Osteocyte (in vitro differentiated cells): ENCODE measurements at regions not wholly inside any gene's neighbourhood (a gene's known extent, or its start where the extent isn't known, plus 50 kb on each side); places are given as distances from the start of the nearest gene placed in this dataset.

Source experiments
- DNase-seq: peaks from one replicate; pipeline ENCODE4 v3.0.0; 2021; ENCODE audit warnings: mixed read lengths; ENCODE audit not compliant: unreplicated experiment; ENCODE audit errors: extremely low spot score
- H3K27ac Mint-ChIP-seq: one replicate; pipeline ENCODE4 v1.8.0; 2021; ENCODE audit warnings: mild to moderate bottlenecking, mixed read lengths; ENCODE audit not compliant: unreplicated experiment
- H3K27me3 Mint-ChIP-seq: one replicate; pipeline ENCODE4 v1.8.0; 2021; ENCODE audit warnings: mixed read lengths; ENCODE audit not compliant: unreplicated experiment
- H3K36me3 Mint-ChIP-seq: one replicate; pipeline ENCODE4 v1.8.0; 2021; ENCODE audit warnings: mixed read lengths; ENCODE audit not compliant: unreplicated experiment
- H3K4me1 Mint-ChIP-seq: one replicate; pipeline ENCODE4 v1.8.0; 2021; ENCODE audit warnings: mixed read lengths; ENCODE audit not compliant: unreplicated experiment
- H3K4me3 Mint-ChIP-seq: one replicate; pipeline ENCODE4 v1.8.0; 2021; ENCODE audit warnings: mild to moderate bottlenecking, moderate library complexity, mixed read lengths; ENCODE audit not compliant: unreplicated experiment
- H3K9me3 Mint-ChIP-seq: one replicate; pipeline ENCODE4 v1.8.0; 2021; ENCODE audit warnings: mixed read lengths; ENCODE audit not compliant: unreplicated experiment
- CTCF ChIP-seq: fragments of 200-600 bp; sonication (generic); IDR thresholded peaks from 2 replicates; pipeline ENCODE4 v1.5.0; 2021; ENCODE audit warnings: antibody characterized with exemption, mild to moderate bottlenecking, moderate library complexity

GRCh38 chr21:24023936-24024335, 1583.3 kb downstream of the MRPL39 start:
- DNase-seq: no peak
- Mint-ChIP-seq H3K27me3 (no peaks in the 10 kb centered on the region), H3K4me3 (no peak overlapping the region), H3K9me3 (peaks cover 32% of the 10 kb centered on the region), H3K4me1 (peaks cover 2% of the 10 kb centered on the region), H3K36me3 (no peaks in the 10 kb centered on the region), H3K27ac (no peak overlapping the region)
- TF ChIP-seq CTCF: no peak

- Mint-ChIP-seq H3K9me3 (peaks cover 36% of the 10 kb centered on the region), H3K27ac (no peak overlapping the region), H3K4me1 (peaks cover 2% of the 10 kb centered on the region), H3K27me3 (no peaks in the 10 kb centered on the region), H3K4me3 (no peak overlapping the region), H3K36me3 (no peaks in the 10 kb centered on the region)
- no peak for DNase-seq
- no peak for TF ChIP-seq CTCF
Measured at GRCh38 chr21:24023402-24023801, 1583.9 kb downstream of the MRPL39 start.

- Mint-ChIP-seq H3K4me3 (no peak overlapping the region), H3K27ac (no peak overlapping the region), H3K36me3 (no peaks in the 10 kb centered on the region), H3K4me1 (no peaks in the 10 kb centered on the region), H3K9me3 (peaks cover 26% of the 10 kb centered on the region), H3K27me3 (no peaks in the 10 kb centered on the region)
- DNase-seq: no peak
- no peak for TF ChIP-seq CTCF
Measured at GRCh38 chr21:24014381-24014780, 1592.9 kb downstream of the MRPL39 start.

- Mint-ChIP-seq H3K27me3 (no peaks in the 10 kb centered on the region), H3K9me3 (peaks cover 22% of the 10 kb centered on the region), H3K4me1 (no peaks in the 10 kb centered on the region), H3K4me3 (no peak overlapping the region), H3K27ac (no peak overlapping the region), H3K36me3 (no peaks in the 10 kb centered on the region)
- TF ChIP-seq CTCF: no peak
- DNase-seq: no peak
Measured at GRCh38 chr21:24011087-24011486, 1596.2 kb downstream of the MRPL39 start.

- no peak overlapping the region for H3K4me3 Mint-ChIP-seq
- H3K27ac Mint-ChIP-seq: no peak overlapping the region
- H3K36me3 Mint-ChIP-seq: no peaks in the 10 kb centered on the region
- H3K27me3 Mint-ChIP-seq: no peaks in the 10 kb centered on the region
- no peak for DNase-seq
- peaks cover 28% of the 10 kb centered on the region for H3K9me3 Mint-ChIP-seq
- no peak for TF ChIP-seq CTCF
- no peaks in the 10 kb centered on the region for H3K4me1 Mint-ChIP-seq
Measured at GRCh38 chr21:24007592-24007991, 1599.7 kb downstream of the MRPL39 start.
